HepG2 (cell line): ENCODE measurements at regions not wholly inside any gene's neighbourhood (a gene's known extent, or its start where the extent isn't known, plus 50 kb on each side); places are given as distances from the start of the nearest gene placed in this dataset.

Experiments used
- CERS6 ChIP-seq: sonication (generic); formaldehyde crosslinking; IDR thresholded peaks from 2 replicates; pipeline ENCODE4 v1.5.0; 2020; ENCODE audit warnings: missing genetic modification reagents
- ETV6 ChIP-seq: sonication (generic); formaldehyde crosslinking; conservative IDR thresholded peaks from 2 replicates; pipeline ENCODE4 v1.4.0; 2020; ENCODE audit warnings: missing genetic modification reagents
- GRHL1 ChIP-seq: sonication (generic); formaldehyde crosslinking; conservative IDR thresholded peaks from 2 replicates; pipeline ENCODE4 v1.8.0; 2022; ENCODE audit warnings: missing genetic modification reagents
- HNRNPH1 ChIP-seq: fragments of 200-400 bp; formaldehyde crosslinking; optimal IDR thresholded peaks from 2 replicates; pipeline ENCODE3; 2017; ENCODE audit warnings: mild to moderate bottlenecking, low read depth, low read length
- MAFF ChIP-seq: IDR thresholded peaks from 2 replicates; pipeline ENCODE4 v1.6.1; 2011; ENCODE audit warnings: low read depth, low read length, improper control_type of control experiment
- MEIS1 ChIP-seq: sonication (generic); formaldehyde crosslinking; IDR thresholded peaks from 2 replicates; pipeline ENCODE4 v1.9.0; 2021; ENCODE audit warnings: mild to moderate bottlenecking, missing genetic modification reagents, moderate library complexity, borderline replicate concordance
- MNT ChIP-seq: fragments of 450-650 bp; IDR thresholded peaks from 2 replicates; pipeline ENCODE4 v1.6.1; 2016
- PHF8 ChIP-seq: sonication (generic); formaldehyde crosslinking; IDR thresholded peaks from 2 replicates; pipeline ENCODE4 v1.5.0; 2020; ENCODE audit warnings: missing genetic modification reagents
- RBAK ChIP-seq: sonication (generic); formaldehyde crosslinking; IDR thresholded peaks from 2 replicates; pipeline ENCODE4 v1.5.1; 2020; ENCODE audit warnings: mild to moderate bottlenecking, missing genetic modification reagents
- RBFOX2 ChIP-seq: fragments of 200-400 bp; formaldehyde crosslinking; IDR thresholded peaks from 2 replicates; pipeline ENCODE4 v1.6.1; 2017; ENCODE audit warnings: low read depth, mild to moderate bottlenecking, low read length
- REL ChIP-seq: sonication (generic); formaldehyde crosslinking; conservative IDR thresholded peaks from 2 replicates; pipeline ENCODE4 v1.8.0; 2022; ENCODE audit warnings: mild to moderate bottlenecking, missing genetic modification reagents, moderate library complexity
- ZNF282 ChIP-seq: fragments of 450-650 bp; IDR thresholded peaks from 2 replicates; pipeline ENCODE4 v1.6.1; 2018; ENCODE audit not compliant: partially characterized antibody
- ZNF383 ChIP-seq: sonication (generic); formaldehyde crosslinking; IDR thresholded peaks from 2 replicates; pipeline ENCODE4 v1.4.0; 2020; ENCODE audit warnings: missing genetic modification reagents, mild to moderate bottlenecking, borderline replicate concordance
- ZNF530 ChIP-seq: sonication (generic); formaldehyde crosslinking; IDR thresholded peaks from 2 replicates; pipeline ENCODE4 v1.5.0; 2020; ENCODE audit warnings: low read depth, mild to moderate bottlenecking, missing genetic modification reagents
- ZNF576 ChIP-seq: sonication (generic); formaldehyde crosslinking; IDR thresholded peaks from 2 replicates; pipeline ENCODE4 v1.4.0; 2020; ENCODE audit warnings: mild to moderate bottlenecking, missing genetic modification reagents
- ZNF609 ChIP-seq: sonication (generic); formaldehyde crosslinking; IDR thresholded peaks from 2 replicates; pipeline ENCODE4 v1.4.0; 2020; ENCODE audit warnings: mild to moderate bottlenecking, missing genetic modification reagents, borderline replicate concordance
- ZNF691 ChIP-seq: sonication (generic); formaldehyde crosslinking; IDR thresholded peaks from 2 replicates; pipeline ENCODE4 v1.4.0; 2020; ENCODE audit warnings: missing genetic modification reagents, low read depth, mild to moderate bottlenecking, borderline replicate concordance
- ZZZ3 ChIP-seq: sonication (generic); formaldehyde crosslinking; IDR thresholded peaks from 2 replicates; pipeline ENCODE4 v1.4.0; 2020; ENCODE audit warnings: missing genetic modification reagents, mild to moderate bottlenecking, borderline replicate concordance

GRCh38 chr1:54488779-54489626 is 59.0 kb upstream of the ACOT11 start (continued):
- TF ChIP-seq ZNF609 (CRISPR knock-in tag), result no peak
- no peak for TF ChIP-seq HNRNPH1
- TF ChIP-seq REL, result no peak
- TF ChIP-seq RBAK (CRISPR knock-in tag), result no peak
- peak; percentile 32; the same call in 1 of the 2 replicates for TF ChIP-seq PHF8
- TF ChIP-seq ETV6, result no peak
- TF ChIP-seq MEIS1, result no peak
- no peak for TF ChIP-seq ZZZ3
- no peak for TF ChIP-seq ZNF282
- TF ChIP-seq GRHL1 (CRISPR knock-in tag), result no peak
- no peak for TF ChIP-seq ZNF383
- TF ChIP-seq MAFF, result no peak
- no peak for TF ChIP-seq ZNF691 (CRISPR knock-in tag)
- TF ChIP-seq CERS6 (CRISPR knock-in tag), result no peak
- 0 out of 2 replicates have a peak, but pooled peaks have one; percentile 26 for TF ChIP-seq RBFOX2
- TF ChIP-seq ZNF530 (CRISPR knock-in tag), result no peak
- TF ChIP-seq ZNF576, result no peak
- TF ChIP-seq MNT, result no peak
